Astrocyte of the cerebellum (primary cell): ENCODE measurements at regions not wholly inside any gene's neighbourhood (a gene's known extent, or its start where the extent isn't known, plus 50 kb on each side); places are given as distances from the start of the nearest gene placed in this dataset.

Experiments used
- DNase-seq: peaks from one replicate; pipeline ENCODE4 v3.0.0-alpha.2; 2011; ENCODE audit warnings: low read depth
- H3K4me3 ChIP-seq: 2 replicates; pipeline ENCODE4 v1.5.1; 2011; ENCODE audit warnings: mild to moderate bottlenecking, low read depth, low read length, moderate library complexity
- CTCF ChIP-seq: IDR thresholded peaks from 2 replicates; pipeline ENCODE4 v1.5.1; 2012; ENCODE audit warnings: low read length, low read depth, moderate library complexity, mild to moderate bottlenecking; ENCODE audit errors: missing control alignments
- in situ Hi-C: cut with HindIII; loops from 2 replicates; pipeline ENCODE4 v1.10.0; 2017; ENCODE audit warnings: low sequenced_read_pairs

GRCh38 chr13:106098778-106099177 is 436.7 kb downstream of the EFNB2 start:
- H3K4me3 ChIP-seq = no peak overlapping the region
- DNase-seq = no peak
- TF ChIP-seq CTCF = no peak
- in situ Hi-C loops = no loop called here

GRCh38 chr13:106096661-106097092 is 438.8 kb downstream of the EFNB2 start:
- in situ Hi-C loops = no loop called here
- no peak overlapping the region for H3K4me3 ChIP-seq
- no peak for TF ChIP-seq CTCF
- DNase-seq = no peak

- H3K4me3 ChIP-seq = no peak overlapping the region
- no peak for TF ChIP-seq CTCF
- in situ Hi-C loops = no loop called here
- DNase-seq = no peak
Observed at GRCh38 chr13:106095919-106096318, 439.5 kb downstream of the EFNB2 start.

GRCh38 chr13:106095406-106095805 is 440.1 kb downstream of the EFNB2 start:
- no peak overlapping the region for H3K4me3 ChIP-seq
- in situ Hi-C loops = no loop called here
- DNase-seq = no peak
- TF ChIP-seq CTCF = no peak

- no peak for DNase-seq
- H3K4me3 ChIP-seq = no peak overlapping the region
- no peak for TF ChIP-seq CTCF
- in situ Hi-C loops = no loop called here
Observed at GRCh38 chr13:106090001-106090400, 445.5 kb downstream of the EFNB2 start.

- TF ChIP-seq CTCF = no peak
- in situ Hi-C loops = no loop called here
- H3K4me3 ChIP-seq = no peak overlapping the region
- DNase-seq = no peak
Observed at GRCh38 chr13:106089261-106089980, 446.0 kb downstream of the EFNB2 start.
